GM12878 (cell line): ENCODE measurements at regions not wholly inside any gene's neighbourhood (a gene's known extent, or its start where the extent isn't known, plus 50 kb on each side); places are given as distances from the start of the nearest gene placed in this dataset.

ENCODE experiments used
- ATAC-seq: fragments of 200-7000 bp; cut with Tn5 transposase; 3 replicates; pipeline ENCODE4 v1.9.1; 2020; ENCODE audit warnings: mild to moderate bottlenecking, moderate library complexity
- BruUV-seq: library from RNA; stranded (reverse); fragments of 400-500 nt; replicated peaks from 2 replicates; lab custom pipeline; 2021; lab: Mats Ljungman, UMichigan
- CTCF ChIA-PET: fragments of 300-600 bp; sonication (Branson Sonifier 250); formaldehyde crosslinking; extraction: SDS; loops from one replicate; lab custom pipeline; 2021; ENCODE audit warnings: inconsistent platforms; lab: Yijun Ruan, JAX
- POLR2A ChIA-PET: fragments of 350-600 bp; formaldehyde crosslinking; extraction: SDS; loops from one replicate; lab custom pipeline; 2021; ENCODE audit warnings: inconsistent platforms; lab: Charles Lee
- RAD21 ChIA-PET: fragments of 300-600 bp; sonication (Branson Sonifier 250); formaldehyde crosslinking; loops from one replicate; lab custom pipeline; 2023; ENCODE audit warnings: antibody characterized with exemption; ENCODE audit not compliant: unreplicated experiment; lab: Charles Lee
- SMC1A ChIA-PET: fragments of 300-600 bp; sonication (Branson Sonifier 250); formaldehyde crosslinking; loops from one replicate; lab custom pipeline; 2023; ENCODE audit not compliant: unreplicated experiment, uncharacterized antibody; lab: Charles Lee
- DNase-seq: peaks from one replicate; pipeline ENCODE4 v3.0.0-alpha.2; 2011; ENCODE audit warnings: low read depth, low spot score
- FAIRE-seq: peaks from 3 replicates; lab custom pipeline; 2011; peaks lifted over from hg19 to GRCh38; lab: Jason Lieb, UNC
- H2AFZ ChIP-seq: 2 replicates; pipeline ENCODE4 v1.6.0; 2011; ENCODE audit warnings: low read depth, low read length, control low read depth; ENCODE audit not compliant: control insufficient read depth
- H3K27ac ChIP-seq: 2 replicates; pipeline ENCODE4 v1.5.1; 2011; ENCODE audit warnings: control low read depth; ENCODE audit not compliant: control insufficient read depth, insufficient read depth
- H3K27me3 ChIP-seq, 2 experiments: replicated peaks in 1 of 2; 2 replicates each; pipeline versions ENCODE4 v1.6.0 to v1.6.1; 2011; ENCODE audit warnings: low read length in 1 of 2; ENCODE audit not compliant: control insufficient read depth in 2 of 2, insufficient read depth in 2 of 2
- H3K36me3 ChIP-seq, 2 experiments: 2 replicates each; pipeline ENCODE4 v1.5.1; 2011; ENCODE audit warnings: low read length in 1 of 2; ENCODE audit not compliant: control insufficient read depth in 2 of 2, insufficient read depth in 2 of 2
- H3K4me1 ChIP-seq: 2 replicates; pipeline ENCODE4 v1.6.1; 2011; ENCODE audit warnings: mild to moderate bottlenecking, low read length, moderate library complexity, mixed read lengths; ENCODE audit not compliant: control insufficient read depth, insufficient read depth
- H3K4me2 ChIP-seq: 2 replicates; pipeline ENCODE4 v1.6.0; 2011; ENCODE audit warnings: control low read depth; ENCODE audit not compliant: control insufficient read depth, insufficient read depth
- H3K4me3 ChIP-seq: fragments of 200-600 bp; sonication (generic); 2 replicates; pipeline ENCODE4 v1.5.1; 2016
- H3K79me2 ChIP-seq: 2 replicates; pipeline ENCODE4 v1.6.0; 2011; ENCODE audit warnings: low read length; ENCODE audit not compliant: control insufficient read depth, insufficient read depth
- H3K9ac ChIP-seq: 2 replicates; pipeline ENCODE4 v1.8.0; 2011; ENCODE audit warnings: low read length, control low read depth, mixed read lengths; ENCODE audit not compliant: control insufficient read depth, insufficient read depth
- H3K9me3 ChIP-seq: replicated peaks from 3 replicates; pipeline ENCODE4 v1.5.1; 2011; ENCODE audit warnings: mild to moderate bottlenecking, low read length; ENCODE audit not compliant: control insufficient read depth, insufficient read depth
- H4K20me1 ChIP-seq: 2 replicates; pipeline ENCODE4 v1.6.0; 2011; ENCODE audit not compliant: control insufficient read depth, insufficient read depth
- ATF7 ChIP-seq: fragments of 450-650 bp; IDR thresholded peaks from 2 replicates; pipeline ENCODE4 v1.6.1; 2016; ENCODE audit warnings: low read depth, mild to moderate bottlenecking
- BCL11A ChIP-seq: IDR thresholded peaks from 2 replicates; pipeline ENCODE4 v1.6.1; 2011; ENCODE audit warnings: low read depth, low read length
- CEBPB ChIP-seq, 2 experiments: fragments of 150-350 bp in 1 of 2; IDR thresholded peaks; 2 replicates each; pipeline ENCODE4 v1.6.1; 2012 to 2014; ENCODE audit warnings: low read depth in 2 of 2, low read length in 2 of 2, borderline replicate concordance in 1 of 2, inconsistent platforms in 1 of 2
- ESRRA ChIP-seq: IDR thresholded peaks from 2 replicates; pipeline ENCODE4 v1.6.1; 2012; ENCODE audit warnings: mild to moderate bottlenecking, low read length, improper control_type of control experiment
- MYB ChIP-seq: fragments of 150-350 bp; IDR thresholded peaks from 2 replicates; pipeline ENCODE4 v1.6.1; 2014; ENCODE audit warnings: mild to moderate bottlenecking, low read depth, low read length, borderline replicate concordance
- NBN ChIP-seq: fragments of 450-650 bp; IDR thresholded peaks from 2 replicates; pipeline ENCODE4 v1.6.1; 2016
- POLR2AphosphoS2 ChIP-seq: IDR thresholded peaks from 2 replicates; pipeline ENCODE4 v1.6.1; 2011; ENCODE audit warnings: low read depth, mild to moderate bottlenecking, low read length, improper control_type of control experiment, moderate library complexity
- RUNX3 ChIP-seq: IDR thresholded peaks from 2 replicates; pipeline ENCODE4 v1.6.1; 2012; ENCODE audit warnings: low read length, inconsistent platforms
- SPI1 ChIP-seq: IDR thresholded peaks from 2 replicates; pipeline ENCODE4 v1.6.1; 2011; ENCODE audit warnings: low read depth, mild to moderate bottlenecking, low read length, moderate library complexity, borderline replicate concordance; ENCODE audit not compliant: insufficient read depth
- WGBS: methylation state at CpG from one replicate; pipeline ENCODE4 v1.1.6; 2016; ENCODE audit warnings: low lambda C conversion rate; ENCODE audit not compliant: insufficient replicate concordance, insufficient coverage; ENCODE audit errors: missing lambda C conversion rate; 5-methylcytosine and 5-hydroxymethylcytosine counted together
- in situ Hi-C: fragments of 300-500 bp; cut with MboI; formaldehyde crosslinking; loops from 9 replicates; pipeline ENCODE4 v1.14.3; 2018; ENCODE audit warnings: mixed read lengths
- intact Hi-C: fragments of 100-400 bp; cut with micrococcal nuclease; formaldehyde crosslinking; loops from one replicate; pipeline ENCODE4 v1.14.2; 2022; ENCODE audit not compliant: unreplicated experiment

GRCh38 chr5:53422539-53422938 is 57.9 kb upstream of the FST start:
- no TSS peak for BruUV-seq
- 43% methylated on average over 3 of the region's 3 CpGs for WGBS
- Histone ChIP-seq H3K4me3 (no peak overlapping the region), H3K4me2 (no peak overlapping the region), H3K9ac (no peak overlapping the region), H3K27ac (no peak overlapping the region), H3K79me2 (no peaks in the 10 kb centered on the region), H3K27me3 (0 out of 4 replicates have a peak, but pooled peaks cover 0 to 2% of the 10 kb centered on the region in 2 experiments), H3K4me1 (no peaks in the 10 kb centered on the region), H2AFZ (no peak overlapping the region), H4K20me1 (no peaks in the 10 kb centered on the region), H3K36me3 (no peaks in the 10 kb centered on the region), H3K9me3 (no peaks in the 10 kb centered on the region)
- ATAC-seq (peak; percentile 69), DNase-seq (no peak), FAIRE-seq (no peak)
- intact Hi-C loops, result loop anchor here (10.0 kb wide), 1 partner anchor 992 kb away; no protein-coding TSS in a partner anchor
- RAD21 ChIA-PET, result no interaction called here
- POLR2A ChIA-PET, result interaction anchor here (0.7 kb wide), 1 partner anchor 405 kb away, joined by 4 read pairs; no protein-coding TSS in a partner anchor
- SMC1A ChIA-PET, result no interaction called here
- no peak for TF ChIP-seq CEBPB (IDR thresholded peaks at IDR 0.05; ENCODE audit: borderline replicate concordance in 1 of 2, low read depth in 2 of 2, low read length in 2 of 2)
- no peak for TF ChIP-seq MYB
- peak; percentile 64; the same call in 1 of the 2 replicates for TF ChIP-seq SPI1
- TF ChIP-seq RUNX3, result 0 out of 2 replicates have a peak, but pooled peaks have one; percentile 8
- in situ Hi-C loops, result no loop called here
- CTCF ChIA-PET, result interaction anchor here (0.7 kb wide), 1 partner anchor 502 kb away, joined by 5 read pairs; no protein-coding TSS in a partner anchor

GRCh38 chr5:53423724-53424123 is 56.7 kb upstream of the FST start:
- Histone ChIP-seq H3K4me2 (no peak overlapping the region), H3K4me3 (no peak overlapping the region), H3K27me3 (0 out of 4 replicates have a peak, but pooled peaks cover 0 to 2% of the 10 kb centered on the region in 2 experiments), H3K27ac (no peak overlapping the region), H3K4me1 (no peaks in the 10 kb centered on the region), H3K79me2 (no peaks in the 10 kb centered on the region), H3K36me3 (no peaks in the 10 kb centered on the region), H2AFZ (no peak overlapping the region), H4K20me1 (no peaks in the 10 kb centered on the region), H3K9ac (no peak overlapping the region), H3K9me3 (no peaks in the 10 kb centered on the region)
- ChIA-PET CTCF (interaction anchor here (0.5 to 1.2 kb wide), 2 partner anchors 482 to 810 kb away, joined by 3 to 9 read pairs; no protein-coding TSS in a partner anchor), POLR2A (no interaction called here), SMC1A (no interaction called here), RAD21 (no interaction called here)
- in situ Hi-C loops, result no loop called here
- FAIRE-seq, result no peak
- intact Hi-C loops, result loop anchor here (10.0 kb wide), 1 partner anchor 991 kb away; no protein-coding TSS in a partner anchor
- TF ChIP-seq ATF7 (no peak), NBN (no peak), BCL11A (no peak), POLR2AphosphoS2 (no peak), ESRRA (no peak)
- no TSS peak for BruUV-seq
- DNase-seq, result no peak
- WGBS, result 0% methylated on average over 1 of the region's 1 CpG
- ATAC-seq, result no peak
